HG03097 (cell line): ENCODE measurements at regions not wholly inside any gene's neighbourhood (a gene's known extent, or its start where the extent isn't known, plus 50 kb on each side); places are given as distances from the start of the nearest gene placed in this dataset.

Experiments used
- ATAC-seq: cut with Tn5 transposase; IDR thresholded peaks from one replicate; pipeline ENCODE4 v1.9.1; 2021; ENCODE audit not compliant: unreplicated experiment, low FRiP score

DNA sequence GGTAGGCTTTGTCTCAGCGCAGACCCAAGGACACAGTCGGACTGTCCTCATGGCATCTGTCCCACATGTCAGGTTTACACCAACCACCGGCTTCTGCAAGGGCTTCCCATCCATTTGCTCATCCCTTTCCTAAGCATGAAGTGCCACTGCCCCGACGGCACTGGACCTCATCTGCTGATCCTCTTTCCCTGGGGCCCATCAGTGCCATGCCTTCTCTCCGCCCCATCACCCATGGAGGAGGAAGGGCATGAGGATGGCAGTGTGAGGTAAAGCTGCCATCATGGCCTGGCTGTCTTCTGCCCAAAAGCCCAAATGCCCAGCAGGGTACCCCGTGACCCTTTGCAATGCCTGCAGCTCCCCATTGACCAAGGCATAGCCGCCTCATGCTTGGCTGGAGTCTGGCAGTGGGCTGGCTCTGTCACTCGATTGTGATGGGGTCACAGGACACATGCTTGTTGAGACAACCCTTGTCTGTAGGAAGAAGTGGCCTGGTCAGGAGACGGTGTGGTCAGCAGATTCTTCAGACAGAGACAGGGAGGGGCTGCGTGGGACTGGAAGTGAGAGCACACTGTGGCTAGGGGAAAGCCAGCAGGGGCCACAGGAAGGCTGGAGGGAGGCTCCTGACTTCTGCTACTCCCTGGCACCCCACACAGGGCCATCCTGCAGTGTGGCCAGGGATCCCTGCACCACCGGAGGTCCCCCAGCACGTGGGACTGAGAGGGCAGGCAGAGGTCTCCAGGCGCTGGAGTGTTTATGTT lies 493.7 kb upstream of the HS6ST1 start:
- ATAC-seq, result no peak

DNA sequence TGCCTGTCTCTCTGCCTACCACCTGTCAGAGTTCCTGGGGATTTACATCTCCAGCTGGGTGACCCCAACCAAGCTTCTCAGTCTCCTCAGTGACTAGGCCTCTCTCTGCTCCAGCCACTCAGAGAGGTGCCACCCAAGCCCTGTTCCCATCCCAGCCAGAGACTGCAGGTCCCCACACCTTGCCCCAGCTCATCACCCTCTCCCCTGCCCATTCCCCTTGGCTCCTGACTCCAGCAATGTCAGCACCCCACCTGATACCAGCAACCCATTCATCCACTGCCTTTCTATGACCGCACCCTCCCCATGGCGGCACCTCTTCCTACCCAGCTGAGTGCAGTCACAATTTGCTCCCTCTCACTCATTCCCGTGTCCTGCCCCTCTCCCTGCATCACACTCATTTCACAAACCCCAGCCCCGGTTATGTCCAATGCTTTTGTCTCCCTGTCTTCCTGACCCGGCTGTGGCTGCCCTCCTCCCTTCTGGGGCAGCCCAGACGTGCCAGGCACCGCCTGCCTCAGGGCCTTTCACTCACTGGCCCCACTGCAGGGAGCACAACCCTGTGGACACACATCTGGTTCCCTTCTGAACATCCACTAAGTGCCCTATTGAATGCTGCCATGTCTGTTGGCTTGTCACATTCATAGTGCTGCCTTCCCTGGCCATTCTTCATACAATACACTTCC lies 494.8 kb upstream of the HS6ST1 start:
- ATAC-seq, result no peak

DNA sequence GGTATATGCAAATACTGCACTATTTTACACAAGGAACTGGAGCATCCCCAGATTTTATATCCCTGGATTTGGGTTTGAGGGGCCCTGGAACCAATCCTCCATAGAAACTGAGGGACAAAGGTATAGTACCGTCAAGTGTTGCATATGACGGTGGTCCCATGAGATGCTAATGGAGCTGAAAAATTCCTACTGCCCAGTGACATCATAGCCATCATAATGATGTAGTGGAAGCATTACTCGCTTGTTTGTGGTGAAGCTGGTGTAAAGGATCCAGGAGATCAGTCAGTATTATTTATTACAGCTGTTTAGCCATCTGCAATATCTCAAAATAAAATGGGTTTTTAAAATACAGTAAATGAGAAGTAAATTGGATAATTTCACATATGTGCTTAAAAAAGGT lies 496.6 kb upstream of the HS6ST1 start:
- no peak for ATAC-seq

DNA sequence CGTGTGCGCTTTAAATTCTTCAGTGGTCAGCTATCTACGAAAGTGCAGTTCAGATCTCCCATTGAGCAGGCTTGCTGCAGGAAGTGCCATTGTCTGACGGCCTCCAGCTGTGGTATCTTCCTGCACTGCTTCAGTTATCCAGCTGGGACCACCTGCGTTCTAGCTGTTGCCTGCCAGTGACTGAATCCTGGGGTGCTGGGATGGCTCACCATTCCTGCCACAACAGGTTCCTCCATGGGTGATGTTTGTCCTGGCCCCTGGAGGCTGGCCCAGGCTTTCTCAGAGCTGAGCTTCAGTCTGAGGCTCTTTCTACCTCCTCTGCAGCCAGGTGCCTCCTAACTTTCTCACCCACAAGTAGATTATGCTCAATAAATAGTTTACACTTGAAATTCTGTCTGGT lies 498.5 kb upstream of the HS6ST1 start:
- no peak for ATAC-seq

DNA sequence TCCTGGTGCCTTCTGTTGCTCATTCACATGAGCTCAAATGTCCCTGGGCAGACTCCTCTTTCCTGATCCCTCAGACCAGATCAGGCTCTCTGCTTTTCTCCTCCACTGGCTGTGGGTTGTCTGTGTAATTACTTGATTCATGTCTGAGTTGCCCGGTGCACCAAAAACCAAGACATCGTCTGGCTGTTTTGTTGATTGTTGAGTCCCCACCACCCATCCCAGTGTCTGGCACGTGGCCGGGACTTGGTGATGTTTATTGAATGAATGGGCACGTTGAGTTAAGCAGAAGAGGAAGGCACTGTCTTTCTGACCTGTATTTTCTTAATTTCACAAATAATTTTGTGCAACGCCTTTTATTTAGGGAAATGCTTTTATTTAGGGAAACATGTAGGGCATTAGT lies 499.1 kb upstream of the HS6ST1 start:
- ATAC-seq, result no peak

DNA sequence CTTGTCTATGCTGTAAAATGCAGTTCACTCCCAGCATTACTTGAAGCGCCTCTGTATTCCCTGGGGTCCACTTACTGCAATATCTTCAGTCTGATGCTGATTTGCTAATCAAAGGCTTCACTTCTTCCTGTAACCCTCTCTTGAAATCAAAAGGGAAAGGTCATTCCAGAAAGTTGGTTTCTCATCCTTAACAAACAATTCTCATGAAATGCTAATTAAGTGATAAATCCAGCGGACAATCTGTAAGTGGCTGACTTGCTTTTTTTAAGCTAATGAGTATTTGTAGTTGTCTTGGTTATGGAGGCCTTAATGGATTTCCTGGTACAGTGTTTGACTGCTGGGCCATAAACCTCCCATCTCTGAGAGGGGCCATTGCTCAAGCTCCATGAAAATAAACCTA lies 499.6 kb upstream of the HS6ST1 start:
- no peak for ATAC-seq

DNA sequence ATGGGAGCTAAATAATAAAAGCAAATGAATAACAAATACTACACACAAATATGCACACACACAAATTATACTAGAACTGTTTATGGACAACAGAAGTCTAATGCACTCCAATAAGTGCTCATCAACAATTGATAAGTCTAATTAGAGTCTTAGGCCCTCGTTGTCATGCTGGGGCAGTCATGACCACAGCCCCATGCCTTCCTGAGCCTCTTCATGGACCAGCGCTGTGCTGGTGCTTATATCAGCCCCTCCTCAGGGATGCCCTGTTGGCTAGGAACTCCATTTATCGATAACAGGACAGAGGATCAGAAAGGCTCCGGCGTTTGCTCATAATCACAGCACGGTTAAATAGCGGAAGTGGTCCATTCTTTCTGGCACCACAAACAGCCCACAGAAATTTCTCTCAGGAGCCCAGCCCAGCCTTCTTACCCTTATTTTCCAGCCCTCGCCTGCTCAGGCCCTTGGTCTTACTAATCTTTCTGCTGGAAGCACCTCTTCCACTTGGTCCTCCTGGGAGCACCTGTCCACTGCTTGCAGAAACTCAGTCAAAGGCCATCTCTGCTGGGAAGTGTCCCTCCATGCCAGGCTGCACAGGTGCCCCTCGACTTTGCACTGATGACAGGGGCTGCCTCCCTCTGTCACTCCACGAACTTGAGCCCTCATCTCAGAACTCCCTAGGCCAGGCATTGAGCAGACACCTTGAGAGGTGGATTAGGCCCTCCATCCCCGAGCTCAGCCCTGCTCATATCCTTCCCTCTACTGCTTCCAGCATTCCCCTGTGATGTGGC lies 500.2 kb upstream of the HS6ST1 start:
- ATAC-seq, result no peak

DNA sequence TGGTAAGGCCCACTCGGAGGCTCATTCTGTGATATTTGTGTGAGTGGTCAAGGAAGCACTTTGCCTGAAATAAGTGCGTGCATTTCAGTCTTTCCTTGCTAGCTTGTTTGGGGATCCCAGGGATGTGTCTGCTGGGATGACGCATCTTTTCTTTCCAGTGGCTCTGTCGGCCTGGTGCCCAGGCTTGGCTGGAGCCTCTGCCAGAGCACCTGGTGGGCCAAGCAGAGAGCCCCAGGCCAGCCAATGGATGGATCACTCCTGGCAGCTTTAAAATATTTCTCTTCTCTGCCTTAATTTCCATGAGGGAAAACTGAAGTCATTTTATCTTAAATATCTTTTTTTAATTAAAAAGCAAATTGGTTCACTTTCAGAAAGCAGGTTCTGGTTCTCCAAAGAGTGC lies 501.8 kb upstream of the HS6ST1 start:
- no peak for ATAC-seq

DNA sequence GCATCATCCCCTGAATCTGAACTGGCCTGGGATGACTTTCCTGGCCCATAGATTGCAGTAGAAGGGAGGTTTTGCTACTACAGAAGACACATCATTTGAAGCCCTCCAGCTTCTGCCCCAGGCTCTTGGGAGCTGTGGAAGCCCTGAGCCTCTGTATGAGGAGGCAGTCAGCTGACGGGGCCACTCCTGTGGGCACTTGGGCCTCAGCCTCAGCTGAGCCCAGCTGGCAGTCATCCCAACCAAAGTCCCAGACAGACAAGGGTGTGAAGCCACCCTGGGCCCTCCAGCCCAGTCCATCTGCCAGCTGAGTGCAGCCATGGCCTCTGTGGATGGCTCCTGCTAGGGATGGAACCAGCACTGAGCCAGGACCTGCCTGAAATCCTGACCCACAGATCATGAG lies 502.3 kb upstream of the HS6ST1 start:
- no peak for ATAC-seq

DNA sequence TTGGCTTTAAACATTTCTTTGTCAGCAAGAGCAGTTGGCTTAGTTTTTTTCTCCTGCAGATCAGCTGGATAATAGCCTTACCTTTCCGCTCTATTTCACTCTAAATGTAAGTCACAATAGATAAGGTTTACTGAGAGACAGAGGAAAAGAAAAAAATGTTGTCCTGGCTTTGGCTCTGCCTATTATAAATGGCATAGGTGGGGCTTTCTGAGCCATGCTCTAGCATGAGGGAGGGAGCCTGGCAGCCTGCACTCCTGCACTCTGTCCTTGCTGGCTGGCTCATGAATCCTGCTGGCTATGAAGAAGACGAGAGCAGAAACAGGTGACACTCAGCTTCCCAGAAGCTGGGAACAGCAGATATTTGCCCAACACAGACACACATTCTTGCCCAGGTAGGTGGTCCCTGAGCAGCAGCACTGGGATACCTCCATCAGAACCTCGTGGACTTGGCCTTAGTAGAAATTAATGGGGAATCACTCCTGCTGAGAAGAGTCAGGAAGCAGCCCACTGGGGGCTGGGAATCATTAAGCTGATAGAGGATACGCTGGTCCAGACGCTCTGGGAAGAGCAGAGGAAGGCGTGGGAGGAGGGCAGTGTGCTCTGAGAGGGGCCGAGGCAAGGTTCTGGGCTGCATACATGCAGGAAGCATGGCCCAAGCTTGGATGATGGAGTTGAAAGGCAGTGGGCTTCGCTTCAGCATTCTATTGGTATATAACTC lies 514.4 kb upstream of the HS6ST1 start:
- ATAC-seq, result no peak

DNA sequence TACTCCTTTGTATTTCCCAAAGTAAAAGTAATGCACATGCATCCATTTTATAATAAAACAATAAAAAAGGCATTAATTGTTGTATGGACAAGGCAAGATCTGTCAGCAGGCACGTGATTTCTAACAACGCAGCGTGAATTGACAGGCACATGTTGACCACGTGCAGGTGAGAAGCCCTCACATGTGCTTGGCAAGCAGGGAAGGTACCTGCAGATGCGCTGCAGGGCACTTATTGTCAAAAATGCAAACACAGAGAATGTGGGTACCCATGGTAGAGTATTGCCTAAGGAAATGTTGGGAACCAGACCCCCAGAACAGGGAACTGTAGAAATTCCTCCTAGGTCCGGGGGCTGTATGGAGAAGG lies 515.0 kb upstream of the HS6ST1 start:
- no peak for ATAC-seq

DNA sequence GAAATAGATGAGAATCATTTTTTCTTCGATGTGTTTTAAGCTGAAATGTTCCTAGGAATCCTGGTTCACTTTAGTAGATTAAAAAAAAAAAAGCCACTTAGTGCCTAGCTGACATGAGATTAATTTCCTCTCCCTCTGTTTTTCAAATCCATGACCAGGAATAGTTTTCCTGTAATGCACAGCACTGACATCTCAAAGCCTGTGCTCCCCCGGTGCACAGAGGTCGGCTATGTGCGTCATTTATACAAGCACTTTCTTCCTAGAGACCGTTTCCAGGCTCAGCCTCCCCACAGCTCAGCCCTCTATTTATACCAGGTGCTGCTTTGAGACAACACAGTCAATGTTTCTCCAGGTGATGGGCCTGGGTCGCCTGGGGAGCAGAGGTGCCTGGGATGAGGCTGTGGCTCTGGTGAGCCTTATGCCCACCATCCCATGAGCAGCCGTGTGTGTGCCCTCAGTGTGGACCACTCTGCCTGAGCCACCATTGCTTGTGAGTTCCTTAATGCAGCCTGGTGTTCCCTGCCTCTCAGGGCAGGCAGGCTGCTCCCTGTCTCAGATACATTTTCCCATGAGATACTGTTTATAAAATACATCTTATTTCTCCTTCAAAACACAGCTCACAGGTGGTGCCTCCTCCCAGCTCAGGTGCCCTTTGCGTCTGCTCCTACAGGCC lies 515.7 kb upstream of the HS6ST1 start:
- ATAC-seq, result no peak

DNA sequence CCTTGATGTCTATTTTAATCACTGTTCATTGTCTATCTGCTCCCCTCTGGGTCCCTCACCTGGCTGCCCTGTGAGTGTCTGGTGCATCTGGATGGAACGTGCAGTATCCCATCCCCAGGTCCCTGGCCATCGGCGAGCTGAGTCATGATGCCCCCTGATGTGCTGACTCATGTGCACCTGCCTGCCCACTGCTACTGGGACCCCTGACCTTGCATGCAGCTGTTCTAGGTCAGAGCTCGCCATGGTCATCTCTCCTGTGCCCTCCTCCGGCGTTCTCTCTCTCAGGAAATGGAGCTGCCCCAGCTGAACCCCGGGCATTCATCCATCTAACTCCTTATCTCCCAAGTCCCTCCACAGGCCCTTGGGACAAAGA lies 516.2 kb upstream of the HS6ST1 start:
- no peak for ATAC-seq

DNA sequence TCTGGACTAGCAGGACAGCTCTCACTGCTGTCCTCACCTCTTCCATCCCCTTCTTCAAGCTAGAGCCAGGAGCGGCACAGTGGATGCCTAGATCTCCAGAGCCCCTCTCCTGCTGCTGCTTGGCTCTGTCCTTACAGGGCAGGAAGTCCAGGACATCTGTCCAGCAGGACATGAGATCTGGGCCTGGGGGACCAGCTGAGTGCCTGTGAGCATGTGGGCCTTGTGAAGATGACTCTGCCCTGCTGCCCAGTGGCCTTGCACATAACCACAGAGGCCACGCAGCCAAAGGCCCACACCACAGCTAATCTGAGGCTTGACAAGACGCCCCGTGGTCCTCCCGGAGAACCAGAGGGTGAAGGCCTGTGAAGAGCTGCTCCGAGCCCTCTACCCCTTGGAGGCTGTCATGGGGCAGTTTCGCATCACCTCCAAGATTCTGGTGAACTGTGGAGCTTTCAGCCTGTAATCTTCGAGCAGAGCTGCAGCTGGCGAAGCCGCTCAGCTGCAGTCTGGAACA lies 516.7 kb upstream of the HS6ST1 start:
- ATAC-seq, result no peak

DNA sequence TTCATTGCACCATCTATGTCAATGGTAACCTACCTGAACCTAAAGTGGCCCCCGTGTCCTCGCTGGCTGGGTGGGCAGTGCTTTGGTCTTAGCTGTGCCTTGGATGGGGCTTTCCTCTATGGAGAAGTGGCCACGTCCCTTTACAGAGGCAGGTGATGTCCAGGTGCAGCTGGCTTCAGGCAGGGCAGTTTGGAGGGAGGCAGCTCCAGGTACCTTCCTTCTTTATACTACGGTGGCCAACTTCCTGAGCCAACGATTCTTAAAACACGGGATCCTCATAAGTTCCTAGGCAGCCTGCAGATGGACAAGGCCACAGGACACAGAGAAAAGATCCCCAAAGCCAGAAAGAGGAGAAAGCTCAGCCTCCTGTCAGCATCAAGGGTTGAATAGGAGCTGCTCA lies 517.3 kb upstream of the HS6ST1 start:
- ATAC-seq, result no peak

DNA sequence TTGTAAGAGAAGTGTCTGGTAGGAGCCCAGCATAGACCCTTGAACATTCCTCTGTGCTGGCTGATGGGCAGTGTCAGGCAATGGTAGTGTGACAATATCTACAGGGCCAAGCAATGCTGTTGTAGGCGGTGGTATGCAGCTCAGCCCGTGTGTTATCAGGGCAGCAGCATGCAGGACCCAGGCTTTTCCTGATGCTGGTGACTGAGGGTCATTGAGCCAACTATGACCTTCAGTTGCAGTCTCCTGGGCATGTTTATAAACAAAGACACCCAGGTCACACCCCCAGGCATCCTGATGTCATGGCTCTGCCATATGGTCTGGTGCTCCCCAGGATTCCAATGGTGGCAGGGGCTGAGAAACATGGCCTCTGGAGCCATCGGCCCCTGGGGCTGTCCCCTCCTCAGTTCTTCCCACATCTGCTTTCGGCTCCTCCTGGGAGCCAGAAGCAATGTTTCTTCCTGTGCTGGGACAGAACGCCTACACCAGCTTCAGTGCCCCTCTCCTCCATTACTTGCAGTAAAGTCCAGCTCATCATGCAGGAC lies 518.0 kb upstream of the HS6ST1 start:
- ATAC-seq, result no peak

DNA sequence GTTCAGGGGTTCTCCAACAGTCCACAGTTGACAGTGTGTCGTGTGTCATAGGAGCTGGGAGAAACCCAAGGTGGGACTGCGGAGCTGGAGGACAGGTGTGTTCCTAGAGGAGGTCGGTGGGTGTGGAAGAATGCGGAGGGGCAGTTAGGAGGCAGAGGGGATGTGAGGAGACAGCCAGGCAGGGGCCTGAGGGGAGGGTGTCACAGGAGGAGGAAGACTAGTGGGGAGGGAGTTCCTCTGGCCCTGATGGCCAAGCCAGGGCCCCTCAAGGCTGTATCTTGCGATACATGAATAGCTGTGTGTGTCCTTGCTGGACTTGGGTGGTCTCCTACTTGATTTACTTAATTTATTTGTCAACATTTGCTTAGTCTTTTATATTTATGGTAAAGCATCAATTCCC lies 519.6 kb upstream of the HS6ST1 start:
- no peak for ATAC-seq

DNA sequence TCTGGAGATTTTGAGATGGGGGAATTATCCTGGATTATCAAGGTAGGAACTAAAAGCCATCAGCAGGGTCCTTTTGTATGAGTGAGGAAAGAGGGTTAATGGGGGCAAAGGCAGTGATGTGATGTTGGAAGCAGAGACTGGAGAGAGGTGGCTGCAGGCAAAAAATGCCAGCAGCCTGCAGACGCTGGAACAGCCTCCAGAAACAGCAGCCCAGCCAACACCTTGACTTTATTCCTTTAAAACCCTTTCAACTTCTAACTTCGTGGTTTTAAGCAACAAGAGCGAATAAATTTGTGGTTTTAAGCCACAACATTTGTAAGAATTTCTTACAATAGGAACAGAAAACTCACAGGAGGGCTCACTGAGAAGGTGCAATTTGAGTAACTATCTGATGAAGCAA lies 523.1 kb upstream of the HS6ST1 start:
- ATAC-seq, result no peak

DNA sequence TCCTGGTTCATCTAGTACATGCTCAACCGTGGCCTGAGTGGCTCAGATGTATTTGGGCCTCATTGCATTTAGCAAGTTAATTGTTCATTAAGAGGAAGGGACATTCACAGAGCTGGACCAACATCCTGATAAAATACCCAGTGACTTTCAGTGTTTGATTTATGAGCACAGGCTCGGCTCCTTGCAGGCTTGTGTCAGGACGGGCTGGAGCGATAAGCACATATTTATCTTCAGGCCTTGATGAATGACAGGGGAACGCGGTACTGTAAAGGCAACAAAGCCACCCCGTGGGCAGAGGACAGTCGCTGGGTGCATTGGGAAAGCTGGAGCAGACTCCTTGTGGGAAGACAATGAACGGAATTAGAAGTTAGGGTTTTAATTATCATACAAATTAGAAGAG lies 548.6 kb upstream of the HS6ST1 start:
- no peak for ATAC-seq

DNA sequence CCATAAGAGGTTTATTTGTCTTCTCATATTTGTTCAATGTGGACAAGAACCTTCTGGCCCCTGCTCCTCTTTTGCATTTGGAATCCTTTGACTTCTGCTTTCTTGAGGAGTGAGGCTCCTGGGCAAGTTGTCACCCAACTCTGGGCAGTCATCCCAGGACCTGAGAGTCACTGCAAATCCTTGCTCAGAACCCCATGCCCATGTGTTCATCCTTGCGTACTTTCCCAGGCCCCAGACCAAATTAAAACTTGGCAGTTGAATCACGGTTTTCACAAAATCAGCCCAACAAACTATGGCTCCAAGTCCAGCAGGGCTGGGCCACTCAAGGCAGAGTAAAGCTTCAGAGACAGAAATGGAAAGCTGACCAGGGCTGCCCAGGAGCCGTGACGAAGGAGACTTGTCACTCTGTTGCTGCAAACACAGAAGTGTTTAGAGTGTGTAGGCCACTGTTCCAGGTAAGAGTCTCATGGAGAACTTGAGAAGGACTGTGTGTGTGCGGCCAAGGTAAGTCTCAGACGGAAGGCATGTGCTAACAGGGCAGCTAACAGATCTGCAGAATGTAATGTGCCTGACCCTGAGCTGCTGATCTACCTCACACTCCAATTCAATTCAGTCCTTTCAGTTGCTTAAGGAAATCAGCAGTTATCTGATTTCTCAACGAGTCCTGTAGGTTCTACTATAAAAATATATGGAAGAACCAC lies 549.4 kb upstream of the HS6ST1 start:
- no peak for ATAC-seq
